HepG2 (cell line): ENCODE measurements at regions not wholly inside any gene's neighbourhood (a gene's known extent, or its start where the extent isn't known, plus 50 kb on each side); places are given as distances from the start of the nearest gene placed in this dataset.

Source experiments
- ATAC-seq: fragments of 200-7000 bp; cut with Tn5 transposase; 3 replicates; pipeline ENCODE4 v1.9.1; 2020; ENCODE audit warnings: mild to moderate bottlenecking, moderate library complexity
- BruUV-seq: library from RNA; stranded (reverse); fragments of 400-500 nt; replicated peaks from 2 replicates; lab custom pipeline; 2021; lab: Mats Ljungman, UMichigan
- CTCF ChIA-PET: fragments of 300-600 bp; formaldehyde crosslinking; extraction: SDS; loops from one replicate; lab custom pipeline; 2021; ENCODE audit warnings: low total read pairs, inconsistent platforms, low intra/inter-chr PET ratio; lab: Yijun Ruan, JAX
- POLR2A ChIA-PET: fragments of 350-600 bp; sonication (Branson Sonifier 250); formaldehyde crosslinking; loops from one replicate; lab custom pipeline; 2020; ENCODE audit warnings: antibody characterized with exemption, inconsistent platforms; lab: Yijun Ruan, JAX
- DNase-seq: peaks from one replicate; pipeline ENCODE4 v3.0.0-alpha.2; 2015; ENCODE audit warnings: low spot score
- FAIRE-seq: peaks from 3 replicates; lab custom pipeline; 2011; peaks lifted over from hg19 to GRCh38; lab: Jason Lieb, UNC
- H2AFZ ChIP-seq: one replicate; pipeline ENCODE4 v1.6.1; 2011; ENCODE audit warnings: low read length, inconsistent platforms
- H3K27ac ChIP-seq: fragments of 300-600 bp; 3 replicates; pipeline ENCODE4 v1.8.0; 2011; ENCODE audit warnings: mixed run types, mild to moderate bottlenecking, mixed read lengths, low read length, inconsistent platforms; ENCODE audit not compliant: insufficient read depth; ENCODE audit errors: extremely low read length
- H3K27me3 ChIP-seq, 2 experiments: fragments of 200-600 bp in 1 of 2; 2 replicates in 1 of 2; 3 replicates in 1 of 2; pipeline versions ENCODE4 v1.6.0 to v1.8.0; 2011; ENCODE audit warnings: low read length in 2 of 2, mild to moderate bottlenecking in 2 of 2, moderate library complexity in 2 of 2, inconsistent platforms in 1 of 2; ENCODE audit not compliant: insufficient read depth in 2 of 2, control insufficient read depth in 1 of 2
- H3K36me3 ChIP-seq, 2 experiments: fragments of 200-600 bp in 1 of 2; replicated peaks in 1 of 2; 2 replicates in 1 of 2; 3 replicates in 1 of 2; pipeline versions ENCODE4 v1.5.1 to v1.8.0; 2011; ENCODE audit warnings: low read length in 2 of 2, inconsistent platforms in 1 of 2; ENCODE audit not compliant: insufficient read depth in 2 of 2, control insufficient read depth in 1 of 2
- H3K4me1 ChIP-seq: 2 replicates; pipeline ENCODE4 v1.5.1; 2012; ENCODE audit warnings: low read length, inconsistent platforms; ENCODE audit not compliant: insufficient read depth
- H3K4me2 ChIP-seq: 2 replicates; pipeline ENCODE4 v1.6.0; 2011; ENCODE audit warnings: low read depth, low read length, inconsistent platforms
- H3K4me3 ChIP-seq, 3 experiments: fragments of 200-600 bp in 1 of 3; sonication (generic), shearing (Covaris generic) in 1 of 3; replicated peaks in 1 of 3; 2 replicates each; pipeline ENCODE4 v1.5.1; 2011 to 2016; ENCODE audit warnings: low read length in 3 of 3, inconsistent platforms in 2 of 3, low read depth in 2 of 3, mild to moderate bottlenecking in 2 of 3, control low read depth in 1 of 3, mixed read lengths in 1 of 3; ENCODE audit not compliant: insufficient read depth in 1 of 3
- H3K79me2 ChIP-seq: one replicate; pipeline ENCODE4 v1.6.1; 2011; ENCODE audit warnings: low read length, inconsistent platforms; ENCODE audit not compliant: insufficient read depth
- H3K9ac ChIP-seq: 2 replicates; pipeline ENCODE4 v1.6.0; 2011; ENCODE audit warnings: mild to moderate bottlenecking, low read depth, low read length, inconsistent platforms; ENCODE audit not compliant: insufficient read depth
- H3K9me3 ChIP-seq: 2 replicates; pipeline ENCODE4 v1.5.1; 2012; ENCODE audit warnings: mild to moderate bottlenecking, low read length
- H4K20me1 ChIP-seq: 2 replicates; pipeline ENCODE4 v1.6.0; 2011; ENCODE audit warnings: inconsistent platforms, mild to moderate bottlenecking, low read length, moderate library complexity; ENCODE audit not compliant: insufficient read depth
- CBX2 ChIP-seq, 2 experiments: fragments of 200-600 bp in 1 of 2; sonication (generic); formaldehyde crosslinking in 1 of 2; IDR thresholded peaks; 2 replicates each; pipeline versions ENCODE4 v1.7.0 to v1.8.1; 2018 to 2022; ENCODE audit warnings: low read depth in 2 of 2, low read length in 1 of 2, mild to moderate bottlenecking in 1 of 2, missing genetic modification reagents in 1 of 2
- CHCHD3 ChIP-seq: sonication (generic); formaldehyde crosslinking; IDR thresholded peaks from 2 replicates; pipeline ENCODE4 v1.8.0; 2022; ENCODE audit warnings: mild to moderate bottlenecking, missing genetic modification reagents, moderate library complexity
- HOXA5 ChIP-seq: sonication (generic); formaldehyde crosslinking; IDR thresholded peaks from 2 replicates; pipeline ENCODE4 v1.4.0; 2020; ENCODE audit warnings: missing genetic modification reagents
- IKZF1 ChIP-seq: fragments of 450-650 bp; IDR thresholded peaks from 2 replicates; pipeline ENCODE4 v1.7.1; 2016
- MAFF ChIP-seq: IDR thresholded peaks from 2 replicates; pipeline ENCODE4 v1.6.1; 2011; ENCODE audit warnings: low read depth, low read length, improper control_type of control experiment
- NCOA2 ChIP-seq: sonication (generic); formaldehyde crosslinking; IDR thresholded peaks from 2 replicates; pipeline ENCODE4 v1.8.0; 2022; ENCODE audit warnings: inconsistent platforms
- NR1H2 ChIP-seq: sonication (generic); formaldehyde crosslinking; IDR thresholded peaks from 2 replicates; pipeline ENCODE4 v1.8.1; 2022; ENCODE audit warnings: low read depth, missing genetic modification reagents, borderline replicate concordance
- PBX2 ChIP-seq: IDR thresholded peaks from 2 replicates; pipeline ENCODE4 v1.6.1; 2016; ENCODE audit warnings: control low read depth
- TFAP4 ChIP-seq: sonication (generic); IDR thresholded peaks from 2 replicates; pipeline ENCODE4 v1.6.1; 2016; ENCODE audit warnings: low read depth, borderline replicate concordance
- TRIM22 ChIP-seq: fragments of 450-650 bp; IDR thresholded peaks from 2 replicates; pipeline ENCODE4 v1.6.1; 2017
- ZNF430 ChIP-seq: sonication (generic); formaldehyde crosslinking; IDR thresholded peaks from 2 replicates; pipeline ENCODE4 v1.9.0; 2021; ENCODE audit warnings: mild to moderate bottlenecking, missing genetic modification reagents
- ZNF713 ChIP-seq: sonication (generic); formaldehyde crosslinking; IDR thresholded peaks from 2 replicates; pipeline ENCODE4 v1.4.0; 2020; ENCODE audit warnings: mild to moderate bottlenecking, missing genetic modification reagents
- WGBS: methylation state at CpG from one replicate; pipeline ENCODE4 v1.1.6; 2017; ENCODE audit warnings: low lambda C conversion rate; 5-methylcytosine and 5-hydroxymethylcytosine counted together
- in situ Hi-C: cut with HindIII; loops from 2 replicates; pipeline ENCODE4 v1.10.0; 2017; ENCODE audit warnings: low pct_unique_long_range_greater_than_20kb; ENCODE audit not compliant: extremely low pct_ligation_motif_present
- intact Hi-C: fragments of 100-400 bp; cut with micrococcal nuclease; formaldehyde crosslinking; loops from one replicate; pipeline ENCODE4 v1.10.0; 2022; ENCODE audit not compliant: unreplicated experiment

- in situ Hi-C loops (no loop called here), intact Hi-C loops (no loop called here)
- FAIRE-seq: no peak
- CTCF ChIA-PET: no interaction called here
- H3K4me1 ChIP-seq: no peaks in the 10 kb centered on the region
- POLR2A ChIA-PET: no interaction called here
- no peak for DNase-seq
- no peak overlapping the region for H3K27ac ChIP-seq
- no peaks in the 10 kb centered on the region for H3K79me2 ChIP-seq
- H3K4me2 ChIP-seq: no peak overlapping the region
- TF ChIP-seq IKZF1: 0 out of 2 replicates have a peak, but pooled peaks have one; percentile 89
- TF ChIP-seq CHCHD3 (CRISPR knock-in tag): no peak
- no peak for TF ChIP-seq CBX2 (IDR thresholded peaks at IDR 0.05; ENCODE audit: low read depth, low read length)
- TF ChIP-seq CBX2 (CRISPR knock-in tag; IDR thresholded peaks at IDR 0.05; ENCODE audit: low read depth): no peak
- TF ChIP-seq HOXA5: no peak
- TF ChIP-seq NCOA2 (CRISPR knock-in tag): no peak
- no peak for TF ChIP-seq ZNF430 (CRISPR knock-in tag)
- TF ChIP-seq TRIM22: 0 out of 2 replicates have a peak, but pooled peaks have one; percentile 29
- no peak for TF ChIP-seq ZNF713 (CRISPR knock-in tag)
- TF ChIP-seq MAFF: no peak
- no peak for TF ChIP-seq TFAP4
- no peak for TF ChIP-seq NR1H2 (CRISPR knock-in tag)
- TF ChIP-seq PBX2: no peak
- no peak overlapping the region for H3K9ac ChIP-seq
- no peaks in the 10 kb centered on the region for H4K20me1 ChIP-seq
- H3K9me3 ChIP-seq: no peaks in the 10 kb centered on the region
- 28% methylated on average over 10 of the region's 10 CpGs for WGBS
- ATAC-seq: no peak
- no TSS peak for BruUV-seq
- no peak overlapping the region for H2AFZ ChIP-seq
- H3K36me3 ChIP-seq: no peaks in the 10 kb centered on the region
- peaks cover 0 to 28% of the 10 kb centered on the region in 2 experiments; a peak in 3 of 5 replicates for H3K27me3 ChIP-seq
- H3K4me3 ChIP-seq: no peak overlapping the region
These were observed 150.0 kb upstream of the AGAP1 start for GRCh38 chr2:235343869-235344268.
